ENCODE measurements at regions not wholly inside any gene's neighbourhood (a gene's known extent, or its start where the extent isn't known, plus 50 kb on each side); places are given as distances from the start of the nearest gene placed in this dataset.

DNA sequence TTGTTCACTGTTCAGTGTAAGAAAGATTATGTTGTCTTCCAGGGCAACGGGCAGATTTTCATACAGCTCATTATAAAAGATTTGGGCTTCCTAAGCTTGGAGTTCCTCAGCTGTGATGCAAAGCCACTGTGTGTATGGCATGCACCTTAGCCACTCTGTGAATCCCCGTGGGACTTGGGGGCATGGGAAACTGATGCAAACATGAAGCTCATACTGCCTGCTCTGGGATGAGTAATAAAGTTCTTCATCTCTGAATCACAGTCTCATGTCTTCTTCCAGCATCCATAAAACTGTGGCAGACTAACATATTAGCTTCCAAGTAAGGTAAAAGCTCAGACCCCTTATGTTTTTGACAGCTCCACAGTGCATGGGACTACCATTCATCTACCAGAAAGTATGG lies 154.3 kb upstream of the RORA start:
- Histone ChIP-seq H3K4me3 (no peak overlapping the region), H3K27me3 (no peaks in the 10 kb centered on the region), H3K9me3 (no peaks in the 10 kb centered on the region), H3K27ac (no peak overlapping the region), H3K36me3 (ENCODE audit: low read depth, missing control alignments) (no peaks in the 10 kb centered on the region), H3K4me1 (no peaks in the 10 kb centered on the region)
- intact Hi-C loops (cut with DNase I; ENCODE audit: low total_unique reads) = no loop called here
- TF ChIP-seq, protein P1, sequence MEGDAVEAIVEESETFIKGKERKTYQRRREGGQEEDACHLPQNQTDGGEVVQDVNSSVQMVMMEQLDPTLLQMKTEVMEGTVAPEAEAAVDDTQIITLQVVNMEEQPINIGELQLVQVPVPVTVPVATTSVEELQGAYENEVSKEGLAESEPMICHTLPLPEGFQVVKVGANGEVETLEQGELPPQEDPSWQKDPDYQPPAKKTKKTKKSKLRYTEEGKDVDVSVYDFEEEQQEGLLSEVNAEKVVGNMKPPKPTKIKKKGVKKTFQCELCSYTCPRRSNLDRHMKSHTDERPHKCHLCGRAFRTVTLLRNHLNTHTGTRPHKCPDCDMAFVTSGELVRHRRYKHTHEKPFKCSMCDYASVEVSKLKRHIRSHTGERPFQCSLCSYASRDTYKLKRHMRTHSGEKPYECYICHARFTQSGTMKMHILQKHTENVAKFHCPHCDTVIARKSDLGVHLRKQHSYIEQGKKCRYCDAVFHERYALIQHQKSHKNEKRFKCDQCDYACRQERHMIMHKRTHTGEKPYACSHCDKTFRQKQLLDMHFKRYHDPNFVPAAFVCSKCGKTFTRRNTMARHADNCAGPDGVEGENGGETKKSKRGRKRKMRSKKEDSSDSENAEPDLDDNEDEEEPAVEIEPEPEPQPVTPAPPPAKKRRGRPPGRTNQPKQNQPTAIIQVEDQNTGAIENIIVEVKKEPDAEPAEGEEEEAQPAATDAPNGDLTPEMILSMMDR (IDR thresholded peaks at IDR 0.05) = no peak
- no peak for TF ChIP-seq POLR2A (IDR thresholded peaks at IDR 0.05)
- no peak for DNase-seq
- WGBS, 2 donors = 83 to 89% methylated on average over 2 of the region's 2 CpGs

DNA sequence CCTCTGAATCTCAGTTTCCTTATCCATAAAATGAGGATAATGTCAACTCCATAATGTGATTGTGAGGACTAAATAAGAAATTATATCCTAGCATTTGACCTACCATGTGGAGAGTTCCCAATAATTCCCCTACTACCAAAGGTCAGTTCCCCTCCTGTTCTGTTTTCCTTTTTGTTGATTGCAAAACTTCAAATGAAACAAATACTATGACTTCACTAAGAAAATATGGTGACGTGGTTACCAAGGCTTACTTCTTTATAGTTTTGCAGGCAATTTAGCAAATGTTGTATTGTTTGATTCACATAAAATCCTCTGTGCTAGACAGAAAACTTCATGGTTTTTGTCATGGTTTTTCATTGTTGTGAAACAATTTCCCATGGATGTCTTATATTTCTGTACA lies 153.8 kb upstream of the RORA start:
- 71 to 79% methylated on average over 1 of the region's 1 CpG for WGBS, 2 donors
- no peak for TF ChIP-seq POLR2A (IDR thresholded peaks at IDR 0.05)
- TF ChIP-seq, protein P1 (IDR thresholded peaks at IDR 0.05) = no peak
- intact Hi-C loops (cut with DNase I; ENCODE audit: low total_unique reads) = no loop called here
- Histone ChIP-seq H3K9me3 (no peaks in the 10 kb centered on the region), H3K27ac (no peak overlapping the region), H3K36me3 (ENCODE audit: low read depth, missing control alignments) (no peaks in the 10 kb centered on the region), H3K4me3 (no peak overlapping the region), H3K4me1 (no peaks in the 10 kb centered on the region), H3K27me3 (no peaks in the 10 kb centered on the region)
- DNase-seq = no peak

DNA sequence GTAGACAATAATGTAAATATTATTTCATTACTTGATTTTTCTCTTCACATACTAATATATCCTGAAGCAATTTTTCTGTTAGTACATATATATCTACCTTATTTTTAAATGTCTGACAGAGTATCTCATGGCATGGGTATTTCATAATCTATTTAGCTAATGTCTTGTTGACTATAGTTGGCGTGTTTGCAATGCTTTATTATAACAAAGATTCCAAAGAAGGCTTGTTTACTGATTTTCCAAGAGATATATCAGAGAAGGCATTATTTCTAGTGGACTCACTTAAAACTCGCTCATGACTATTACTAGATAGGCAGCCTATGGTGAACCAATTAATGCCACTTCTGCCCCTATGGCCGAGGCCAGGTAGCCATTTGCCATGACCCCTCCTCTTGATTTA lies 152.4 kb upstream of the RORA start:
- Histone ChIP-seq H3K27me3 (no peaks in the 10 kb centered on the region), H3K4me1 (no peaks in the 10 kb centered on the region), H3K9me3 (no peaks in the 10 kb centered on the region), H3K27ac (no peak overlapping the region), H3K4me3 (no peak overlapping the region), H3K36me3 (ENCODE audit: low read depth, missing control alignments) (no peaks in the 10 kb centered on the region)
- DNase-seq = no peak
- intact Hi-C loops (cut with DNase I; ENCODE audit: low total_unique reads) = no loop called here
- TF ChIP-seq, protein P1 (IDR thresholded peaks at IDR 0.05) = no peak
- no peak for TF ChIP-seq POLR2A (IDR thresholded peaks at IDR 0.05)
- WGBS, 2 donors = 94 to 96% methylated on average over 3 of the region's 3 CpGs

DNA sequence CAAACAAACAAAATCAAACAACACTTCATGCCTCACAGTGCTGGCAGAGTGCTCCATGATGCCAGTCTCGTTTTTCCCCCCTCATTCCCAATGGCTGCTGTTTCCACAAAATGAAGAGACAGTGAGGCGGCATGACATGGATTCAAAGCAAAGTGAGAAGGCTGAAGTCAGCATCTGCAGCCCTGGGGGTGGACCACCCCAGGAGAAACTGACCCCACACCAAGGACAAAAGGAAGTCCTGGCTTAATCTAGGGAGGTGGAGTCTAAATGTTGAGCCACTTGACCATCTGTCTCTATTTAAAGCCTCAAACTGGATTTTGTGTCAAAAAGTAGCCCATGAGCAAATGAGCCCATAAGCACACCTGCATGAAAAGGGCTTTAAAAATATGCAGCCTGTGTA lies 151.2 kb upstream of the RORA start:
- Histone ChIP-seq H3K36me3 (ENCODE audit: low read depth, missing control alignments) (no peaks in the 10 kb centered on the region), H3K27me3 (no peaks in the 10 kb centered on the region), H3K9me3 (no peaks in the 10 kb centered on the region), H3K4me1 (no peaks in the 10 kb centered on the region), H3K27ac (no peak overlapping the region), H3K4me3 (no peak overlapping the region)
- TF ChIP-seq POLR2A (IDR thresholded peaks at IDR 0.05) = no peak
- TF ChIP-seq, protein P1 (IDR thresholded peaks at IDR 0.05) = no peak
- no peak for DNase-seq
- intact Hi-C loops (cut with DNase I; ENCODE audit: low total_unique reads) = no loop called here
- 83 to 85% methylated on average over 2 of the region's 2 CpGs for WGBS, 2 donors

DNA sequence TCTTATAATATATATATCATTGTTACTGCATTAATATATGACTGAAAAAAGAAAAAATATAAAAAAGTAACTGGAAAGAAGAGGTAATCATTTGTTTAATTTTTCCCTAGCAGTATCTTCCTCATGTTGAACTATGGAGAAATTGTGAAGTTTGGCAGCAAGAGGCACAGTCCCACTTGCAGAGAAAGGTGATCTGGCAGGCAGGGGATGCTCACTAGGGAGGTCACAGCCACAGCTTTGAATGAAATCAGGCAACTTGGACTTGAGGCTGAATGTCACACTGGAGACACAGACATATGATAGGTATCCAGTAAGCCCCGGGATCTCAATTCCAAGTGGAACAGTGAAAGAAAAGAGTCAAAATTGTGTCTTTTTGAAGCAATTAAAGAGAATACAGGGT lies 149.9 kb upstream of the RORA start:
- WGBS, 2 donors = 86 to 92% methylated on average over 1 of the region's 1 CpG
- no peaks in the 10 kb centered on the region for H3K9me3 ChIP-seq
- no peak for DNase-seq
- H3K4me1 ChIP-seq = no peaks in the 10 kb centered on the region
- no peak overlapping the region for H3K4me3 ChIP-seq
- H3K36me3 ChIP-seq (ENCODE audit: low read depth, missing control alignments) = no peaks in the 10 kb centered on the region
- no peaks in the 10 kb centered on the region for H3K27me3 ChIP-seq
- H3K27ac ChIP-seq = no peak overlapping the region
- no peak for TF ChIP-seq POLR2A (IDR thresholded peaks at IDR 0.05)
- TF ChIP-seq, protein P1 (IDR thresholded peaks at IDR 0.05) = no peak
- intact Hi-C loops (cut with DNase I; ENCODE audit: low total_unique reads) = no loop called here
